NCI-H748 (cell line): ENCODE measurements at regions not wholly inside any gene's neighbourhood (a gene's known extent, or its start where the extent isn't known, plus 50 kb on each side); places are given as distances from the start of the nearest gene placed in this dataset.
"Not testable (repeated sequence)": the region's sequence is repeated elsewhere in the genome, so short reads cannot be mapped to it uniquely, and the experiment has no call there.

Experiments used
- DNase-seq: peaks from one replicate; lab custom pipeline; 2025; ENCODE audit not compliant: unreplicated experiment; lab: John Stamatoyannopoulos, UW

GRCh38 chrX:148080593-148080992 is 99.5 kb downstream of the FMR1NB start:
- no peak for DNase-seq

GRCh38 chrX:148084611-148085010 is 103.5 kb downstream of the FMR1NB start:
- DNase-seq, result no peak

- DNase-seq, result no peak
Observed at GRCh38 chrX:148120151-148120550, 139.0 kb downstream of the FMR1NB start.

- no peak for DNase-seq
Observed at GRCh38 chrX:148120999-148121623, 140.0 kb downstream of the FMR1NB start.

- DNase-seq, result not testable (repeated sequence)
Observed at GRCh38 chrX:148128872-148129505, 147.9 kb downstream of the FMR1NB start.

DNA sequence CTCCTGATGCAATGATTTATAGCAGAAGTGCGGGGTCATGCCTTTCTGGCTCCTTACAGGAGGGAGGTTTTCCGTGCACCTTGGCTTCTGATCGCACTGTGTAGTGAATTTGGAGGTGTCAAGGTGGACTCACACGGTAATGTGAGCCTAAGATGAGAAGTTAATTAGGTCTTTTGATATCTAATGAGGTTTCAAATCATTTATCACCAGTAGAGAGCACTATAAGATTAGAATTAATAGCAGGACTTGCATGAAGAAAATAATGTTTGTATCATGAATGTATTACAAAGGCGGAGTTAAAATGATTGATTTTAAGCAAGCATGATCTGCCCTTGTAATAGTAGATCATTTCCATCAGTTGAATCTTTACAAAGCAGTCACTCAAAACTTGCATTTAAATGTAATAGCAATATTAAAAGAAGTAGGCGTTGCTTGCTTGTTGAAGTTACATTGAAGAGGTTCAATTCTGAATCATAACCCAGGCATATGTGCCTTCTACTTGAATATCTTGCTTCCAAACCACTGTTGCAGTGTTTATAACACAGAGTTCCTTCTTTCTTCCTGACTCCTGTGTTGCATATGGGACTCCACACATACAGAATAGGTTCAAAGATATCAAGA is 152.1 kb downstream of the FMR1NB start:
- peak; percentile 15 for DNase-seq

GRCh38 chrX:148134578-148134977 is 153.4 kb downstream of the FMR1NB start:
- no peak for DNase-seq

DNA sequence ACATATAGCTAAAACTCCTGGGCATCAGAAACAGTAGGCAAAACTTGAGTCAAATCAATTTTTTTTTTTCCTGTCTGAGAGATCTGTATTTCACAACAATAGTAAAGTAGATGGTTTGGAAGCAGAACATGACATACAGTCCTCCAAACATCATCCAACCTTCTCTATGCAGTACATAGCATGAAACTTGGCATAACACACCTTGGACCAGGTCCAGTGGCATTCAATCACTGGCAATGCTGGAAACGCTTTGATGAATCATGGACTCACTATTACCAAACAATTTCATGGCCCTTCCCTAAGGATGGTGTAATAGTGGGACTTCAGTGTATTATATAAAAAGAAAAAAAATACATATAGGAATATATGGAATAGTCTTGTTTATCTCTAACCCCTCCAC is 154.6 kb downstream of the FMR1NB start:
- no peak for DNase-seq

GRCh38 chrX:148146121-148146520 is 165.0 kb downstream of the FMR1NB start:
- DNase-seq, result no peak

DNA sequence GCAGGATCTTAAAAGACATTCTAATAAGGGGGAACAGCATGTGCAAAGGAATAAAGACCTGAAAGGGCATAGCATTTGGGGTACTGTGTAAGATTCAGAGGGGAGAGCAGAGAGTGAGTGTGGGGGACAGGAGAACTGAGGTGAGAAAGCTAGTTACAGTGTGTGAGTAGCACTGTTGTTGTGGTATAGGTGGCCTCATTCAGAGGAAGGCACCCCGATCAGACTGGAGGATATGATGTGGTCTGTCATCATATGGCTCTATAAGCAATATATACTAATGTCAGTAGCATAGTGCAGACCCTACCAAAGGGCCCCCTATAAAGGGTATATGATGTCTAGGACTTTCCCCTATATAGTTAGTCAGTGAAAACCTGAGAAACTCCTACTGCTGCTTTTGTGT is 175.8 kb downstream of the FMR1NB start:
- DNase-seq, result no peak

GRCh38 chrX:148159796-148160195 is 178.7 kb downstream of the FMR1NB start:
- DNase-seq, result no peak

DNA sequence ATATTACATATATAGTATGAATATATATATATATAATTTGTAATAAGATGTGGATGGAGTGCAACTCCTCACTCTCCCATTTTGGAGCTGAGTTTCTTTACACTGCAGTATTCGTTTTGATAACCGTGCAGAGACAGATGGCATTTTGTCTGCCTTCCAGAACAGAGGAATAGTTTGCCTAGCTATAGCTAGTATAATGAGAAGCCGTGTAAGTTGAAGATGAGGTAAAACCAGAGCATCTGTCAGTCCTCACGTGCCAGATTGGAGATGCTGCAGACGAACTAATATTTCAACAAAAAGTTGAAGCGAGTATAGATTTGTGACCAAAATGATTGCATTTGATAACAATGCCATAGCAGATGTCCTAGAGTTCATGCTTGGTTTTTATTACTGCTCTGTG is 180.6 kb downstream of the FMR1NB start:
- no peak for DNase-seq

GRCh38 chrX:148185631-148186030 is 204.5 kb downstream of the FMR1NB start:
- no peak for DNase-seq

DNA sequence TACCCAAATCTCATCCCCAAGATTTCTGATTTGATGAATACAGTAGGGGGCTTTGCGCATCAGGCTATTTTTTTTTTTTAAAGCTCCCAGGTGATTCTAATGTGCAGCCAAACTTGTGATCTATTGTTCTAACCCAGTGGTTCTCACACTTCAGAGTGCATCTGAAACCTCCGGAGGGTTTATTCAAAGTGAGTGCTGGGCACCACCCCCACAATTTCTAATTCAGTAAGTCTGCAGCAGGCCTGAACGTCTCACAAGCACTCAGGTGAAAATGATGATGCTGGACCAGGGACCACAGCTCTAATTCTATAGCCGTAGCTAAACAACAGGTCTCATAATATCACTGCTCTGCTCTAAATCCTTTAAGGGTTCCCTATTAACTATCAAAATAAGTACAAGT is 211.4 kb downstream of the FMR1NB start:
- no peak for DNase-seq

GRCh38 chrX:148193759-148194158 is 212.6 kb downstream of the FMR1NB start:
- no peak for DNase-seq

DNA sequence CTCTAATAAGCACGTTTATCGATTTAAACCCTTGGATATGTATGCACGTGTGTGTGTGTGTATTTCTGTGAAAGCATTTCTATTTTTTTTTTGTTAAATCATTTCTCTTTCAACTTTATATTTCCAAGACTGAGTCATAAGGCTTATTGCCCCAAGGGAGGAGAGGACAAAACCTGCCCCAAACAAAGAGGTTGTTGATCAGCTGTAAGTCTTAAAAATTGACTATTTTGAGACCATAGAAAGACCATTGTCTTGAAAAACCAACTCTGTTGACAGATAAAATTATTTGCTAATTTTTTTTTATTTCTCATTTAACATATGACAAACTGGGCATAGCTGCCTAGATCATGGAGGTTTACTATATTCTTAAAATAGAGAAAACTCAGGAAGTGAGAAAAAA is 222.4 kb downstream of the FMR1NB start:
- DNase-seq, result no peak

DNA sequence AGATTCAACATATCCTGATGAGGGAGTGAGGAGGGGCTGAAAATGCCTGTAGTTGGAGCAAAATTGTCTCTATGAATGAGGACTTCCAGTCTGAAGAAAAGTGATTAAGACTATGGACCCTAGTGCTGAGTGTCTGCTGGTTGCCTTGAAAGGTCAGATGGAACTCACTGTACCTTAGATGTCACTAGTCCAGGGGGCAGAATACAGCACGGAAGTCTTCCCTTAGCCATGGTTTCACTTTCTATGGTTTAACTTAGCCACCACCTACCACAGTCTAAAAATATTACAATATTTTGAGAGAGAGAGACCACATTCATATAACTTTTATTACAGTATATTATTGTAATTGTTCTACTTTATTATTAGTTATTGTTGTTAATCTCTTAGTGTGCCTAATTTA is 223.1 kb downstream of the FMR1NB start:
- DNase-seq, result no peak

DNA sequence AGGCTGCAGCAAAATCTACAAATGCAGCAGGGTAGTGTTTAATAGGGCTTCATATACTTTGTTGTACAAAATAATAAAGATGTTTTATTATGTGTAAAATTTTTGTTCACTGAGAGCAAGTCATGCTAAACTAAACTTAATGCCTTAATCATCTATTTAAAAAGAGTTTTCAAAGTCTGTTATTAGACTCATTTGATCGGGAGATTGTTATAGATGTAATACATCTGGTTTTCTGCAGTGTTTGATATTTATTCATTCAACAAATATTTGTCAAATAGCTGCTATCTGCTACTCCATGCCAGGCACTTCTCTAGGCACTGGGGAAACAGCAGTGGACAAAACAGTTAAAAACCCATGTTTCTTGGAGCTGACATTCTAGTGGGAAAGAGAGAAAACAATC is 233.6 kb downstream of the FMR1NB start:
- no peak for DNase-seq

DNA sequence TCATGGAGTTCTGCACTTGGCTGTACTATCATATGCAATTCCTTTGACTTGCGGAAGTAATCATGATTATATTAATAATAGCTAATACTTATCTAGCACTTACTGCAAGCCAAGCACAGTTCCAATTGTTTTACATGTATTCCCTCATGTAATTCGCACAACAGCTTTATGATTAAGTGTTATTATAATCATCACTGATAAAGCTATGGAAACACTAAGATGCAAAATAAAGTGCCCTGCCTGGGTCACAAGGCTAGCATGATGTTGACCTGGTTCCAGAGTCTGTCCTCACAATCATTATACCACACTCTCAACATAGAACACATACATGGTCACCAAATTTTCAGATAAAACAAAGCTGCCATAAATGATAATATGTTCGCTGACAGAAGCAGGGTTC is 234.6 kb downstream of the FMR1NB start:
- DNase-seq, result no peak

DNA sequence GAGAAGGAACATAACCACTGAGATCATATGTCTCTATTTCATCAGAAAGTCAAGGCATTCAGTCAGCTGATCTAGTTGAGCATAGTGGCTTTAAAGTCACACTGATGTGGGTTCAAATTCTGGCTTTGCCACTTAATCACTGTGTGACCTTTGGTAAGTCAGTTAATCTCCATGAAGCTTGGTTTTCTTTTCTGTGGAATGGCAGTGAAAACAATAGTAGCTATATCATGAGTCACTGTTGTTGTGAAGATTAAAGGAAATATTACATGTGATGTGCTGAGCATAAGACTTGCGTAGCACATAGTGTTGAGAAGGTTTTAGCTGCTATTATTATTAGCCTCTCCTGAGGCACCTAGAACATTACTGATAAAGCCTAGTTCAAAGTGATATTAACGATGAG is 242.2 kb downstream of the FMR1NB start:
- no peak for DNase-seq

DNA sequence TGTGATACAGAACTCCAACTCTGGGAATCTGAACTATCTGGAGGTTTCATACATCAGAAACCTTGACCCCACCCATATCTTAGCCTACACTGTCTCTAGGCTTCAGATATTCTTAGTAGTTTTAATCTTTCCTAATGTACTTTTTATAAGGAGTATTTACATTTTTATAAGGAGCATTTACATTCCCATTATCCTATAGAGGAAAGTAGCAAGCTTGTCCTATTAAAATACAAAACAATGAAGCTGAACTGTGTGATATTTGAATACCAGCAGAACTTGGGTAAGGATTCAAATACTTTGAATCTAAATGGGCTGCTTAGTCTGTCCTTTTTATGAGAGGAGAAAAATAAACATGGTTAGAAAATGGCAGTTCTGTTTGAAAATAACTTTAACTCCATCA is 247.4 kb downstream of the FMR1NB start:
- DNase-seq, result no peak

- DNase-seq, result no peak
Observed at GRCh38 chrX:148229801-148230303, 248.7 kb downstream of the FMR1NB start.
